DOHH2 (cell line): ENCODE measurements at regions not wholly inside any gene's neighbourhood (a gene's known extent, or its start where the extent isn't known, plus 50 kb on each side); places are given as distances from the start of the nearest gene placed in this dataset.

Experiments
- H3F3A ChIP-seq: fragments of 200-600 bp; sonication (generic), shearing (Covaris generic); 2 replicates; pipeline ENCODE4 v1.6.0; 2016; ENCODE audit warnings: antibody characterized with exemption, mild to moderate bottlenecking; ENCODE audit not compliant: control insufficient read depth, insufficient read depth
- H3K27ac ChIP-seq: fragments of 200-600 bp; sonication (generic); 2 replicates; pipeline ENCODE4 v1.5.1; 2014; ENCODE audit warnings: low read depth, mild to moderate bottlenecking, low read length, moderate library complexity
- H3K27me3 ChIP-seq: fragments of 200-600 bp; sonication (generic); 2 replicates; pipeline ENCODE4 v1.6.1; 2014; ENCODE audit warnings: mild to moderate bottlenecking, low read length, mixed read lengths; ENCODE audit not compliant: control insufficient read depth
- H3K36me3 ChIP-seq: fragments of 200-600 bp; sonication (generic); 2 replicates; pipeline ENCODE4 v1.6.1; 2014; ENCODE audit warnings: mild to moderate bottlenecking, low read length, moderate library complexity, mixed read lengths; ENCODE audit not compliant: control insufficient read depth
- H3K4me1 ChIP-seq: fragments of 200-600 bp; sonication (generic); 2 replicates; pipeline ENCODE4 v1.6.1; 2014; ENCODE audit warnings: mild to moderate bottlenecking, low read length, mixed read lengths; ENCODE audit not compliant: control insufficient read depth
- H3K4me2 ChIP-seq: fragments of 200-600 bp; sonication (generic); 2 replicates; pipeline ENCODE4 v1.6.0; 2014; ENCODE audit warnings: mild to moderate bottlenecking, low read length, moderate library complexity
- H3K4me3 ChIP-seq: fragments of 200-600 bp; sonication (generic); 2 replicates; pipeline ENCODE4 v1.5.1; 2014; ENCODE audit warnings: mild to moderate bottlenecking, low read length, mixed read lengths
- H3K79me2 ChIP-seq: fragments of 200-600 bp; sonication (generic); 2 replicates; pipeline ENCODE4 v1.6.1; 2014; ENCODE audit warnings: mild to moderate bottlenecking, low read length, mixed read lengths; ENCODE audit not compliant: control insufficient read depth
- H3K9me2 ChIP-seq: fragments of 200-600 bp; sonication (generic); replicated peaks from 2 replicates; pipeline ENCODE4 v1.6.1; 2014; ENCODE audit warnings: mild to moderate bottlenecking, low read length, mixed read lengths; ENCODE audit not compliant: control insufficient read depth
- H3K9me3 ChIP-seq: fragments of 200-600 bp; sonication (generic); 2 replicates; pipeline ENCODE4 v1.6.1; 2014; ENCODE audit warnings: antibody characterized with exemption, low read length, mixed read lengths; ENCODE audit not compliant: control insufficient read depth, insufficient read depth
- H4K20me1 ChIP-seq: fragments of 200-600 bp; sonication (generic); 2 replicates; pipeline ENCODE4 v1.6.0; 2014; ENCODE audit warnings: low read depth, mild to moderate bottlenecking, antibody characterized with exemption, low read length, moderate library complexity; ENCODE audit not compliant: control insufficient read depth, insufficient read depth
- CTCF ChIP-seq: fragments of 200-600 bp; sonication (generic); IDR thresholded peaks from one replicate; pipeline ENCODE4 v1.5.1; 2014; ENCODE audit warnings: antibody characterized with exemption, mild to moderate bottlenecking, low read depth, low read length; ENCODE audit not compliant: poor library complexity, severe bottlenecking
- EZH2phosphoT487 ChIP-seq: fragments of 200-600 bp; sonication (generic); IDR thresholded peaks from 2 replicates; pipeline ENCODE4 v1.6.1; 2017; ENCODE audit warnings: borderline replicate concordance, mild to moderate bottlenecking, antibody characterized with exemption, low read length, moderate library complexity, mixed read lengths

GRCh38 chr10:107340326-107340725 is 175.8 kb upstream of the SORCS1 start:
- Histone ChIP-seq H3K4me3 (no peak overlapping the region), H3K9me3 (peaks cover 8% of the 10 kb centered on the region; the same call in 1 of the 2 replicates), H4K20me1 (no peaks in the 10 kb centered on the region), H3K4me1 (no peaks in the 10 kb centered on the region), H3K27me3 (no peaks in the 10 kb centered on the region), H3K27ac (no peak overlapping the region), H3K4me2 (no peak overlapping the region), H3K36me3 (no peaks in the 10 kb centered on the region), H3K9me2 (no peaks in the 10 kb centered on the region), H3F3A (no peaks in the 10 kb centered on the region), H3K79me2 (no peaks in the 10 kb centered on the region)
- TF ChIP-seq EZH2phosphoT487, result no peak

- Histone ChIP-seq H3K9me3 (peaks cover 8% of the 10 kb centered on the region; the same call in 1 of the 2 replicates), H3K9me2 (no peaks in the 10 kb centered on the region)
Measured at GRCh38 chr10:107336061-107336460, 171.6 kb upstream of the SORCS1 start.

GRCh38 chr10:107317592-107317991 is 153.1 kb upstream of the SORCS1 start:
- TF ChIP-seq CTCF (no peak), EZH2phosphoT487 (no peak)
- no peak overlapping the region for H3K4me2 ChIP-seq

More at GRCh38 chr10:107336061-107336460, 171.6 kb upstream of the SORCS1 start:
- Histone ChIP-seq H3K27ac (no peak overlapping the region), H3K4me3 (no peak overlapping the region), H3K4me2 (no peak overlapping the region), H3K4me1 (no peaks in the 10 kb centered on the region), H3K36me3 (no peaks in the 10 kb centered on the region), H3K27me3 (no peaks in the 10 kb centered on the region), H3F3A (no peaks in the 10 kb centered on the region), H4K20me1 (no peaks in the 10 kb centered on the region), H3K79me2 (no peaks in the 10 kb centered on the region)
- TF ChIP-seq EZH2phosphoT487, result no peak
- TF ChIP-seq CTCF, result no peak

GRCh38 chr10:107303203-107303602 is 138.7 kb upstream of the SORCS1 start:
- H3K27me3 ChIP-seq, result no peaks in the 10 kb centered on the region
- no peaks in the 10 kb centered on the region for H4K20me1 ChIP-seq
- H3K79me2 ChIP-seq, result no peaks in the 10 kb centered on the region
- H3K9me2 ChIP-seq, result no peaks in the 10 kb centered on the region
- no peaks in the 10 kb centered on the region for H3K36me3 ChIP-seq
- no peaks in the 10 kb centered on the region for H3K4me1 ChIP-seq
- no peak overlapping the region for H3K4me3 ChIP-seq
- no peak overlapping the region for H3K4me2 ChIP-seq
- no peaks in the 10 kb centered on the region for H3F3A ChIP-seq
- H3K27ac ChIP-seq, result no peak overlapping the region
- TF ChIP-seq CTCF (no peak), EZH2phosphoT487 (no peak)
- no peaks in the 10 kb centered on the region for H3K9me3 ChIP-seq

More at GRCh38 chr10:107317592-107317991, 153.1 kb upstream of the SORCS1 start:
- no peaks in the 10 kb centered on the region for H4K20me1 ChIP-seq
- H3K4me1 ChIP-seq, result no peaks in the 10 kb centered on the region
- no peaks in the 10 kb centered on the region for H3F3A ChIP-seq
- no peaks in the 10 kb centered on the region for H3K36me3 ChIP-seq
- H3K9me2 ChIP-seq, result no peaks in the 10 kb centered on the region
- H3K27me3 ChIP-seq, result no peaks in the 10 kb centered on the region
- no peak overlapping the region for H3K27ac ChIP-seq
- no peaks in the 10 kb centered on the region for H3K9me3 ChIP-seq
- H3K79me2 ChIP-seq, result no peaks in the 10 kb centered on the region
- no peak overlapping the region for H3K4me3 ChIP-seq
